Panc1 (cell line): ENCODE measurements at regions not wholly inside any gene's neighbourhood (a gene's known extent, or its start where the extent isn't known, plus 50 kb on each side); places are given as distances from the start of the nearest gene placed in this dataset.

Source experiments
- POLR2AphosphoS5 ChIP-seq: IDR thresholded peaks from 2 replicates; pipeline ENCODE4 v1.6.1; 2012; ENCODE audit warnings: mild to moderate bottlenecking, low read depth, low read length, moderate library complexity
- SIN3A ChIP-seq: IDR thresholded peaks from 2 replicates; pipeline ENCODE4 v1.6.1; 2012; ENCODE audit warnings: low read depth, mild to moderate bottlenecking, low read length, moderate library complexity, borderline replicate concordance; ENCODE audit not compliant: insufficient read depth
- TF ChIP-seq, protein P1 (sequence below): fragments of 450-650 bp; IDR thresholded peaks from 2 replicates; pipeline ENCODE4 v1.5.1; 2017; ENCODE audit warnings: mild to moderate bottlenecking
- TF ChIP-seq, protein P2 (sequence below), 2 experiments: IDR thresholded peaks; 2 replicates each; pipeline ENCODE4 v1.6.1; 2011 to 2012; ENCODE audit warnings: low read depth in 2 of 2, control low read depth in 1 of 2, low read length in 1 of 2, mild to moderate bottlenecking in 1 of 2, moderate library complexity in 1 of 2; ENCODE audit not compliant: insufficient read depth in 1 of 2

DNA sequence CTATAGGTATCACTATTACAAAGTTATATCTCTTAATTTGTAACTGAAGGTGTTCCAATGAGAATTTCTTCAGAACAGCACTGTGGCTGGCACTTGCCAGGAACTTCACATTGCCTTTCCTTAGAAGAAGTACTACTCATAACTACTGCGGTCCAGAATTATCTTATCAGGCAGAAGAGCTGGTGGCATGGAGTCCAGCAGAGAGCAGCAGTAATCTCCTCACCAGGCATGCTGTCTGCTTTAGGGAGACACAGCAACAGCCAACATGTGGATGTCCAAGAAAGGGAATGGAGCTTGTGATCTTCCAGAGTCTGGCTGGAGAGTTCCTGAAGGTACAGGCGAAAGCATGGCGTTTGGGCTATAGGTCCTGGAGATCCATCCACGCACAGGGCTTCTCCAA, 919.7 kb upstream of the NR2F2 start:
- TF ChIP-seq, protein P1, sequence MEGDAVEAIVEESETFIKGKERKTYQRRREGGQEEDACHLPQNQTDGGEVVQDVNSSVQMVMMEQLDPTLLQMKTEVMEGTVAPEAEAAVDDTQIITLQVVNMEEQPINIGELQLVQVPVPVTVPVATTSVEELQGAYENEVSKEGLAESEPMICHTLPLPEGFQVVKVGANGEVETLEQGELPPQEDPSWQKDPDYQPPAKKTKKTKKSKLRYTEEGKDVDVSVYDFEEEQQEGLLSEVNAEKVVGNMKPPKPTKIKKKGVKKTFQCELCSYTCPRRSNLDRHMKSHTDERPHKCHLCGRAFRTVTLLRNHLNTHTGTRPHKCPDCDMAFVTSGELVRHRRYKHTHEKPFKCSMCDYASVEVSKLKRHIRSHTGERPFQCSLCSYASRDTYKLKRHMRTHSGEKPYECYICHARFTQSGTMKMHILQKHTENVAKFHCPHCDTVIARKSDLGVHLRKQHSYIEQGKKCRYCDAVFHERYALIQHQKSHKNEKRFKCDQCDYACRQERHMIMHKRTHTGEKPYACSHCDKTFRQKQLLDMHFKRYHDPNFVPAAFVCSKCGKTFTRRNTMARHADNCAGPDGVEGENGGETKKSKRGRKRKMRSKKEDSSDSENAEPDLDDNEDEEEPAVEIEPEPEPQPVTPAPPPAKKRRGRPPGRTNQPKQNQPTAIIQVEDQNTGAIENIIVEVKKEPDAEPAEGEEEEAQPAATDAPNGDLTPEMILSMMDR = no peak
- TF ChIP-seq, protein P2, sequence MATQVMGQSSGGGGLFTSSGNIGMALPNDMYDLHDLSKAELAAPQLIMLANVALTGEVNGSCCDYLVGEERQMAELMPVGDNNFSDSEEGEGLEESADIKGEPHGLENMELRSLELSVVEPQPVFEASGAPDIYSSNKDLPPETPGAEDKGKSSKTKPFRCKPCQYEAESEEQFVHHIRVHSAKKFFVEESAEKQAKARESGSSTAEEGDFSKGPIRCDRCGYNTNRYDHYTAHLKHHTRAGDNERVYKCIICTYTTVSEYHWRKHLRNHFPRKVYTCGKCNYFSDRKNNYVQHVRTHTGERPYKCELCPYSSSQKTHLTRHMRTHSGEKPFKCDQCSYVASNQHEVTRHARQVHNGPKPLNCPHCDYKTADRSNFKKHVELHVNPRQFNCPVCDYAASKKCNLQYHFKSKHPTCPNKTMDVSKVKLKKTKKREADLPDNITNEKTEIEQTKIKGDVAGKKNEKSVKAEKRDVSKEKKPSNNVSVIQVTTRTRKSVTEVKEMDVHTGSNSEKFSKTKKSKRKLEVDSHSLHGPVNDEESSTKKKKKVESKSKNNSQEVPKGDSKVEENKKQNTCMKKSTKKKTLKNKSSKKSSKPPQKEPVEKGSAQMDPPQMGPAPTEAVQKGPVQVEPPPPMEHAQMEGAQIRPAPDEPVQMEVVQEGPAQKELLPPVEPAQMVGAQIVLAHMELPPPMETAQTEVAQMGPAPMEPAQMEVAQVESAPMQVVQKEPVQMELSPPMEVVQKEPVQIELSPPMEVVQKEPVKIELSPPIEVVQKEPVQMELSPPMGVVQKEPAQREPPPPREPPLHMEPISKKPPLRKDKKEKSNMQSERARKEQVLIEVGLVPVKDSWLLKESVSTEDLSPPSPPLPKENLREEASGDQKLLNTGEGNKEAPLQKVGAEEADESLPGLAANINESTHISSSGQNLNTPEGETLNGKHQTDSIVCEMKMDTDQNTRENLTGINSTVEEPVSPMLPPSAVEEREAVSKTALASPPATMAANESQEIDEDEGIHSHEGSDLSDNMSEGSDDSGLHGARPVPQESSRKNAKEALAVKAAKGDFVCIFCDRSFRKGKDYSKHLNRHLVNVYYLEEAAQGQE (IDR thresholded peaks at IDR 0.05; ENCODE audit: insufficient read depth in 1 of 2, low read depth in 2 of 2, low read length in 1 of 2) = no peak
- TF ChIP-seq POLR2AphosphoS5 (no peak), SIN3A (no peak)
